GM12865 (cell line): ENCODE measurements at regions not wholly inside any gene's neighbourhood (a gene's known extent, or its start where the extent isn't known, plus 50 kb on each side); places are given as distances from the start of the nearest gene placed in this dataset.

Experiments used
- DNase-seq: peaks from one replicate; pipeline ENCODE4 v3.0.0; 2010; ENCODE audit warnings: low read depth
- H3K4me3 ChIP-seq: 2 replicates; pipeline ENCODE4 v1.5.1; 2011; ENCODE audit warnings: mild to moderate bottlenecking, low read depth, low read length, control low read depth
- TF ChIP-seq, protein P1 (sequence below): IDR thresholded peaks from 2 replicates; pipeline ENCODE4 v1.5.1; 2011; ENCODE audit warnings: low read length, control low read depth, low read depth, inconsistent platforms; ENCODE audit not compliant: insufficient read depth; ENCODE audit errors: missing control alignments

DNA sequence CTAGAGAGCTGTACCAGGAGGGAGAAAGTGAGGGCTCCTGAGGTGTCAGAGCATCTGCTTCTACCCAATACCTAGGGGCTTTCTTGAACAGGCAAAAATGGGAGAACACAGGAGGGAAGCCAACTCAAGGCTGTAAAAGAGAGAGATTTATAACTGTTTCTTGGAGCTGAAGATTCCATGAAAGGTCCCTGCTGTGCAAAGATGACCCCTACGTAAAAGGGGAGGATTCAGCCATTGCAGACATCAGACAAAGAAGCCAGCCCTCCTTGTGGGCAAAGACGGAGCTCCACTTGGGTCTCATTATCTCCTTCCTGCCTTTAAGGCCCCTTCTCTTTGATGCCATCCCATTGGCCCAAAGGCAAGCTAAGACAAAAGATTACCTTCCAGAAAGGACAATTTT, 524.1 kb upstream of the CAMK1G start:
- TF ChIP-seq, protein P1, sequence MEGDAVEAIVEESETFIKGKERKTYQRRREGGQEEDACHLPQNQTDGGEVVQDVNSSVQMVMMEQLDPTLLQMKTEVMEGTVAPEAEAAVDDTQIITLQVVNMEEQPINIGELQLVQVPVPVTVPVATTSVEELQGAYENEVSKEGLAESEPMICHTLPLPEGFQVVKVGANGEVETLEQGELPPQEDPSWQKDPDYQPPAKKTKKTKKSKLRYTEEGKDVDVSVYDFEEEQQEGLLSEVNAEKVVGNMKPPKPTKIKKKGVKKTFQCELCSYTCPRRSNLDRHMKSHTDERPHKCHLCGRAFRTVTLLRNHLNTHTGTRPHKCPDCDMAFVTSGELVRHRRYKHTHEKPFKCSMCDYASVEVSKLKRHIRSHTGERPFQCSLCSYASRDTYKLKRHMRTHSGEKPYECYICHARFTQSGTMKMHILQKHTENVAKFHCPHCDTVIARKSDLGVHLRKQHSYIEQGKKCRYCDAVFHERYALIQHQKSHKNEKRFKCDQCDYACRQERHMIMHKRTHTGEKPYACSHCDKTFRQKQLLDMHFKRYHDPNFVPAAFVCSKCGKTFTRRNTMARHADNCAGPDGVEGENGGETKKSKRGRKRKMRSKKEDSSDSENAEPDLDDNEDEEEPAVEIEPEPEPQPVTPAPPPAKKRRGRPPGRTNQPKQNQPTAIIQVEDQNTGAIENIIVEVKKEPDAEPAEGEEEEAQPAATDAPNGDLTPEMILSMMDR, result no peak
- no peak overlapping the region for H3K4me3 ChIP-seq
- DNase-seq, result no peak

DNA sequence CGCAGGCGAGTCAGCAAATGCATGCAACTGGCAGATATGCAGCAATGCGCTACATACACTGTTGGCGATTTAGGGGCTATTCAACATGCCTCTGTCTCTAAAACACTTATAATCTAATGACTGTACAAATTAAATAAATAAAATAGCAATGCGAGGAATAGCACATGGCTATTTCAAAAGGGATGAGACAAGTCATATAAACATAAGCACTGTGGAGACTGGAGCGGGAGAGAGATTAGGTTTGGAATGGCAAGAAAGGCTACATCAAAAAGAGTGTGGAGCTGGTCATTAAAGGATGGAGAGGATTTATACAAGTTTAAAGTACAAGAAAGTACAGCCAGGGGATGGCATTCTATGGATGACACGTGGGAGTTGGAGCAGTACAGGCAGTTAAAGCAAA, 523.5 kb upstream of the CAMK1G start:
- DNase-seq, result no peak
- TF ChIP-seq, protein P1, result no peak
- no peak overlapping the region for H3K4me3 ChIP-seq

DNA sequence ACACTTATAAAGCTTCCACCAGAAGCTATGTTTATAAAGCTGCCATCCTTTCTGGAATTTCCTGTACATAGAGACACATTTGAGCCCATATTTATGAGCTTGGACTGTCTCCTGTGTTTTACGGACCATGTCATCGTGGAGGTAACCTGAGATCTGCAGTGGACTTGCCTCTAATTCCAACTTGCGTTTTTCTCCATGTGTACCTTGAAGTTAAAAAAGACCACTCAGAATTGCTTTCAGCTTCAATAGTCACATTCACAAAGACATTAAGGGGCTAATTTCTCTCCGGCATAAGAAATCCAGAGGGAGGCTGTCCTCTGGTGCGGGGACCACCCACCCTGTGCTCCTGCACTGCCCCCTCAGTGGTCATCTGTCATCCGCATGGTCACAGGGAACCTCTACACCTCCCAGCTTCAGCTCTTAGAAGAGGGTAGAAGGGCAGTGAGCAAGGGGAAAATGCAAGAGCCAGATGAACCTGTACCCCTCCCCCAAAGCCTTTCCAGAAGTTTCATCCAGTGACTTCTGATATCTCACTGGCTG, 521.4 kb upstream of the CAMK1G start:
- DNase-seq, result no peak
- no peak overlapping the region for H3K4me3 ChIP-seq
- TF ChIP-seq, protein P1, result no peak

DNA sequence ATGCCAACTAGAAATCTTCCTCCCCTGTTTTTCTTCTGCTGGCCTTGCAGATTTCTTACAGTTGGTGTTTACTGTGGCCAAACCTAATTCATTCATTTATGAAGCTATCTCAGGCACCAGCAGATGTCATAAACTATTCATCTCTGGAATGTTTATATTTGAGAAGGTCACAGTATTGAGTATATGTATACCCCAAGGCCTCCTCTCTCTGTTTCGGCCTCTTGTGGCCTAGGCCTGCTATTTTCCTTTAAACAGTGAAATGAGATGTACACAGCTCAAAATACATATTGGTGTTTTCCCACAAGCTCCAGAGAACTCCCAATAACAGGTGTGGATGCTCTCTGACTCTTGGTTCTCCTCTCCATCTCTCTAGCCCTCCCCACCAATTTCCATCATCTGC, 520.7 kb upstream of the CAMK1G start:
- H3K4me3 ChIP-seq, result no peak overlapping the region
- DNase-seq, result peak; percentile 64
- TF ChIP-seq, protein P1, result peak; percentile 8

DNA sequence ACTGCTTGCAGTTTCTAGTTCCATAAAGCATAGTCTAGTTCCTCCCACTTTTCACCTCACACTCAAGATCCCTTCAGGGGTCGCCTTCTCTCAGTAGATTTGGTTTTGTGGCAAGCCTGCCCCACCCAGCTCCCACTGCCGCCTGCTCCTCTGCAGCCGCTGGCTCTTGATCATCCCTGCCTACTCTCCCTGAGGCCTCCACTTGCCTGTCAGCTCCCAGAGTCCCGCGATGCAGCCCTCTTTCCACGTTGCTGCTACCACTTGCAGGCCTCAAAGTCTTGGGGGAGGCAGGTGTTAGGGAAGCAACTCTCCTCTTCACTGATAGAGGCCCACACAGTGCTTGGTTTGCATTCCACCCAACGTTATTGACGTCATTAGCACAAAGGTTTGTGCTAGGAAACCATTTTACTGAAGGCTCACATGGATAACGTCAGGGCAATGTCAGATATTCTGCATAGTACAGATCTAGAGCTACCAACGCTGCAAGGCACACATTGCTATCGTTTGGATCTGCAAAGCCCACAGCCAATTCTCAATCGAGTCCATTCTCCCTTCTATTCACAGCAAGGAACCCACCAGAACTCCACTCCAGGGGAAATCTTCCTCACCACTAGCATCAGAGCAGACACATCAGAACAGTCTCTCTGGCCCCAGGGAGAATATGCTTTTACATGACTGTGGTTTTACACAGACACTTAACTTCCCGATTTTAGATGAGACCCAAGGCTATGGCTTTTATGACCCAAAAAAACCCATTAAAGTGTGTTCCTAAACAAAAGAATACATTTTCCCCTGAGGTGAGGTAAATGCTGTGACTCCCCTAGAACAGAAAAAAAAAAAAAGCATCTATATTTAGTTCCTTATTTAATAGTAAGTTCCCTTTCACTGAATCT, 519.5 kb upstream of the CAMK1G start:
- DNase-seq, result peak; percentile 46
- TF ChIP-seq, protein P1, result no peak
- H3K4me3 ChIP-seq, result no peak overlapping the region

DNA sequence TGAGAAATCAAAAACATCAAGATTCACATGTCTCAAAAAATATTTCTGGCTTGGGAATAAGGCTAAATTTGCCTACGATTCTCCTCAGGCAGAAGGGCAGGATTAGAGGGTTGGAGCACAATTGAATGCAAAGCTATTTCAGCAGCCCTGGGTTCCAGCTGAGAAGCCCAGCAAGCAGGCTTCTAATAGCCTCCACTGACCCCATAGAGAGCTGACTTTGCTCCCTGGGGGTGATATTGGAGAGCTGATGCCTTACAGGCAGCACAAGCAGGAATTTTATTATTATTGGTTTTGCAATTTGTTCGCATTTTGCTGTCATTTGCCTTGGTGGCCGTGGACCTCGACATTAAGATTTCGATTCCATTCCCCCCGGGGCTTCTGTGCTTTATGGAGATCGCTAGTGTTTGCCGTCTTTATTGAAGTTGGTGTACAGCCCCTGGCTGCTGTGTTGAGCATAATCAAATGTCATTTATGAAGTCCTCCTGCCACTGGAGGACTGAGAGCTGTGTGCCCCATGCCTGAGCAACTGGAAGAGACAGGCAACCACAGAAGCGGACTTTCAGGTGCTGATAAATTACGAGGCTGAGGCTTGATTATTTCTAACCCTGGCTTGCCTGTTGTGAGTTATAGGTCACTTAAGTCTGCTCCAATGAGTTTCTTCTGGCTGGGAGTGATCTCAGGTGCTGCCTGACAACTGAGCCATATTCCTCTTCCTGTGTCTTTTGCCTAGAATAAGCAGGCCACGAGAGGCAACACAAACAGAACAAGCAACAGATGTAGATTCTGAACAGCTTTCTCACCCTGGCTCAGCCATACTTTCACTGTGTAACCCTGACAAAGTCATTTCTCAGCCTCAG, 518.4 kb upstream of the CAMK1G start:
- H3K4me3 ChIP-seq, result no peak overlapping the region
- DNase-seq, result no peak
- TF ChIP-seq, protein P1, result no peak
